ENCODE measurements at regions not wholly inside any gene's neighbourhood (a gene's known extent, or its start where the extent isn't known, plus 50 kb on each side); places are given as distances from the start of the nearest gene placed in this dataset.

DNA sequence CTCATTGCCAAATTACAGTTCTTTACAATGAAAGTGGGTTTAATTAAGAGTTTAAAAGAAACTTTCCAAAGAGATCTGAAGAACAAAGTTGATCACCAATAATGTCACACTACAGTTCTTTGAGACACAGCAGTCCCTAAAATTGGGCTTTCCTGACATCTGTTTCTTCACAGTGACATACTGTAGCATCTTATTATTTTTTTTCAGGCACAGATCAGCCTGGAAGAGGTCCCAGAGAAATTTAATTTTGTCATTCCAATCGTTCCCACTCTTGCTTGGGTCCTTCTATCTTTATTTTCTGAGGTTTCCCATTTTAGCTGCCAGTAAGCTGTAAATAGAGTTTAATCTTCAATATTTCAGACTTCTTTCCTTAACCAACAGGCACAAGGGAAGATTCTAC, 143.1 kb upstream of the FRMPD4 start:
- TF ChIP-seq, protein P1, sequence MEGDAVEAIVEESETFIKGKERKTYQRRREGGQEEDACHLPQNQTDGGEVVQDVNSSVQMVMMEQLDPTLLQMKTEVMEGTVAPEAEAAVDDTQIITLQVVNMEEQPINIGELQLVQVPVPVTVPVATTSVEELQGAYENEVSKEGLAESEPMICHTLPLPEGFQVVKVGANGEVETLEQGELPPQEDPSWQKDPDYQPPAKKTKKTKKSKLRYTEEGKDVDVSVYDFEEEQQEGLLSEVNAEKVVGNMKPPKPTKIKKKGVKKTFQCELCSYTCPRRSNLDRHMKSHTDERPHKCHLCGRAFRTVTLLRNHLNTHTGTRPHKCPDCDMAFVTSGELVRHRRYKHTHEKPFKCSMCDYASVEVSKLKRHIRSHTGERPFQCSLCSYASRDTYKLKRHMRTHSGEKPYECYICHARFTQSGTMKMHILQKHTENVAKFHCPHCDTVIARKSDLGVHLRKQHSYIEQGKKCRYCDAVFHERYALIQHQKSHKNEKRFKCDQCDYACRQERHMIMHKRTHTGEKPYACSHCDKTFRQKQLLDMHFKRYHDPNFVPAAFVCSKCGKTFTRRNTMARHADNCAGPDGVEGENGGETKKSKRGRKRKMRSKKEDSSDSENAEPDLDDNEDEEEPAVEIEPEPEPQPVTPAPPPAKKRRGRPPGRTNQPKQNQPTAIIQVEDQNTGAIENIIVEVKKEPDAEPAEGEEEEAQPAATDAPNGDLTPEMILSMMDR (IDR thresholded peaks at IDR 0.05; ENCODE audit: borderline replicate concordance, extremely low read depth, low read length, poor library complexity, severe bottlenecking): no peak
- no peak for TF ChIP-seq EZH2 (IDR thresholded peaks at IDR 0.05; ENCODE audit: borderline replicate concordance, low read depth, low read length, severe bottlenecking)

All from DND-41 (cell line).